ENCODE measurements at regions not wholly inside any gene's neighbourhood (a gene's known extent, or its start where the extent isn't known, plus 50 kb on each side); places are given as distances from the start of the nearest gene placed in this dataset.

DNA sequence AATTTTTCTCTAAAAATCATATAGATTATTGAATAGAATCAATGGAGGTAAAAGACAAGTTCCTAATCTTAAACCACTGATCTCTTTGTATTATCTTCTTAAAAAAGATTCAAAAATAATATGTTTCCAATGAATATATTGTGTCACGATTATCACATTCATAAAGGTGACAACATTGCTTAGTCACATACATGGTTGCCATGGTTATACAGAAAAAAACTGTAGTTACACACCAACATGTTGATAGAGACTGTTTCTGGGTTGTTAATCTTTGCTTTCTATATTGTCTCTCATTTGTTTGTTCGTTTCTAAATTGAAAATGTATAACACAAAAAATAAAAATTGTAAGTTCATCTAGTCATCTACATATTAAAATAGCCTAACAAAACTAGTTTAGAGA lies 376.0 kb upstream of the ALCAM start:
- TF ChIP-seq, protein P1, sequence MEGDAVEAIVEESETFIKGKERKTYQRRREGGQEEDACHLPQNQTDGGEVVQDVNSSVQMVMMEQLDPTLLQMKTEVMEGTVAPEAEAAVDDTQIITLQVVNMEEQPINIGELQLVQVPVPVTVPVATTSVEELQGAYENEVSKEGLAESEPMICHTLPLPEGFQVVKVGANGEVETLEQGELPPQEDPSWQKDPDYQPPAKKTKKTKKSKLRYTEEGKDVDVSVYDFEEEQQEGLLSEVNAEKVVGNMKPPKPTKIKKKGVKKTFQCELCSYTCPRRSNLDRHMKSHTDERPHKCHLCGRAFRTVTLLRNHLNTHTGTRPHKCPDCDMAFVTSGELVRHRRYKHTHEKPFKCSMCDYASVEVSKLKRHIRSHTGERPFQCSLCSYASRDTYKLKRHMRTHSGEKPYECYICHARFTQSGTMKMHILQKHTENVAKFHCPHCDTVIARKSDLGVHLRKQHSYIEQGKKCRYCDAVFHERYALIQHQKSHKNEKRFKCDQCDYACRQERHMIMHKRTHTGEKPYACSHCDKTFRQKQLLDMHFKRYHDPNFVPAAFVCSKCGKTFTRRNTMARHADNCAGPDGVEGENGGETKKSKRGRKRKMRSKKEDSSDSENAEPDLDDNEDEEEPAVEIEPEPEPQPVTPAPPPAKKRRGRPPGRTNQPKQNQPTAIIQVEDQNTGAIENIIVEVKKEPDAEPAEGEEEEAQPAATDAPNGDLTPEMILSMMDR (IDR thresholded peaks at IDR 0.05), result no peak
- TF ChIP-seq POLR2A (IDR thresholded peaks at IDR 0.05), result no peak
